ENCODE measurements at regions not wholly inside any gene's neighbourhood (a gene's known extent, or its start where the extent isn't known, plus 50 kb on each side); places are given as distances from the start of the nearest gene placed in this dataset.
A peak's percentile ranks its signal among the peaks of the same experiment; 100 is the strongest.

DNA sequence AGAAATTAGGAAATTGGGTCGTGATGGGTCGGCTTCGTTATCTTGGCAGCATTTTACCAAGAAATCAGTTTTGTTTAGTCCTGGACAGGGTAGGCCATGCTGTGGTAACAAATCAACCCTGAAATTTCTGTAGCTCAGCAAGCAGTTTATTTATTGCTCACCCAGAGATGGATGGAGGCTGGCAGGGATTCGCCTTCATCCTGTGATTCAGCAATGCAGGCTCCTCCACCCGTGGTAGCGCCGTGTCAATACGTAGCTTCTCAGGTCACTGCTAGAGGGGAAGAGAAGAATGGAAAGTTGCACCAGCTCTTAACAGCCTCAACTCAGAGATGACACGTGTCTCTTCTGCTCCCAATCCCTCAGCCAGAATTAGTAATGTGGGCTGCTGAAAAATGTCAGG, 157.0 kb upstream of the SGK1 start:
- Histone ChIP-seq H3K36me3 (ENCODE audit: control insufficient read depth in 2 of 2, extremely low read depth in 1 of 2, insufficient read depth in 2 of 2, low read length in 2 of 2) (no peaks in the 10 kb centered on the region), H3K27me3 (ENCODE audit: control insufficient read depth in 2 of 2, insufficient read depth in 2 of 2, low read length in 2 of 2) (no peaks in the 10 kb centered on the region), H3K9ac (replicated peaks; ENCODE audit: extremely low read depth, insufficient read depth, low read length) (no peak overlapping the region), H4K20me1 (replicated peaks; ENCODE audit: control insufficient read depth, extremely low read depth, insufficient read depth, low read length) (no peaks in the 10 kb centered on the region), H3K9me1 (replicated peaks; ENCODE audit: control insufficient read depth, extremely low read depth, insufficient read depth, low read length) (no peaks in the 10 kb centered on the region), H3K4me3 (replicated peaks in 1 of 3; ENCODE audit: insufficient read depth in 1 of 3, low read depth in 1 of 3, low read length in 3 of 3) (no peak overlapping the region), H3K9me3 (replicated peaks; ENCODE audit: control insufficient read depth, insufficient read depth, low read length) (no peaks in the 10 kb centered on the region), H3K27ac (ENCODE audit: insufficient read depth, low read depth, low read length) (no peak overlapping the region), H3K4me1 (ENCODE audit: control insufficient read depth, extremely low read depth, insufficient read depth, low read length) (no peaks in the 10 kb centered on the region), H2AFZ (ENCODE audit: low read depth, low read length) (no peak overlapping the region), H3K4me2 (ENCODE audit: insufficient read depth, low read length) (no peak overlapping the region), H3K79me2 (ENCODE audit: control insufficient read depth, insufficient read depth, low read length) (no peaks in the 10 kb centered on the region)
- POLR2A ChIA-PET = no interaction called here
- no peak for TF ChIP-seq GATA2 (IDR thresholded peaks at IDR 0.05; ENCODE audit: insufficient read depth, insufficient read length, low read depth, low read length)
- no peak for TF ChIP-seq EZH2 (IDR thresholded peaks at IDR 0.05; ENCODE audit: borderline replicate concordance, low read depth, low read length, severe bottlenecking)
- TF ChIP-seq MYC (IDR thresholded peaks at IDR 0.05; ENCODE audit: low read depth, low read length) = no peak
- no peak for TF ChIP-seq FOS (IDR thresholded peaks at IDR 0.05; ENCODE audit: borderline replicate concordance, insufficient read depth, low read length)
- intact Hi-C loops (cut with micrococcal nuclease) (no loop called here), dilution Hi-C loops (cut with MboI; ENCODE audit: extremely low pct_ligation_motif_present, low sequenced_read_pairs) (no loop called here)
- CTCF ChIA-PET = interaction anchor here (1.2 kb wide), 1 partner anchor 348 kb away, joined by 3 read pairs; no protein-coding TSS in a partner anchor
- DNase-seq (ENCODE audit: low read depth, low spot score) (no peak), FAIRE-seq (no peak)
- no TSS peak for BruUV-seq (replicated peaks)

GRCh38 chr6:134472661-134473060, 154.7 kb upstream of the SGK1 start:
- Histone ChIP-seq H3K4me2 (ENCODE audit: insufficient read depth, low read length) (no peak overlapping the region), H3K27me3 (ENCODE audit: control insufficient read depth in 2 of 2, insufficient read depth in 2 of 2, low read length in 2 of 2) (no peaks in the 10 kb centered on the region), H3K4me1 (ENCODE audit: control insufficient read depth, extremely low read depth, insufficient read depth, low read length) (peaks cover 3% of the 10 kb centered on the region), H3K36me3 (ENCODE audit: control insufficient read depth in 2 of 2, extremely low read depth in 1 of 2, insufficient read depth in 2 of 2, low read length in 2 of 2) (no peaks in the 10 kb centered on the region), H3K9me3 (replicated peaks; ENCODE audit: control insufficient read depth, insufficient read depth, low read length) (no peaks in the 10 kb centered on the region), H3K9me1 (replicated peaks; ENCODE audit: control insufficient read depth, extremely low read depth, insufficient read depth, low read length) (no peaks in the 10 kb centered on the region), H3K27ac (ENCODE audit: insufficient read depth, low read depth, low read length) (no peak overlapping the region), H3K79me2 (ENCODE audit: control insufficient read depth, insufficient read depth, low read length) (no peaks in the 10 kb centered on the region), H3K9ac (replicated peaks; ENCODE audit: extremely low read depth, insufficient read depth, low read length) (no peak overlapping the region), H3K4me3 (replicated peaks in 1 of 3; ENCODE audit: insufficient read depth in 1 of 3, low read depth in 1 of 3, low read length in 3 of 3) (no peak overlapping the region), H4K20me1 (replicated peaks; ENCODE audit: control insufficient read depth, extremely low read depth, insufficient read depth, low read length) (no peaks in the 10 kb centered on the region), H2AFZ (ENCODE audit: low read depth, low read length) (peak overlapping the region; percentile 24)
- intact Hi-C loops (cut with micrococcal nuclease) = no loop called here
- ChIA-PET CTCF (no interaction called here), POLR2A (no interaction called here)
- BruUV-seq (replicated peaks) = no TSS peak
- TF ChIP-seq JUN (IDR thresholded peaks at IDR 0.05; ENCODE audit: borderline replicate concordance, insufficient read depth, insufficient read length, low read depth) = no peak
- TF ChIP-seq GATA2 (IDR thresholded peaks at IDR 0.05; ENCODE audit: insufficient read depth, insufficient read length, low read depth, low read length) = no peak
- TF ChIP-seq FOS (IDR thresholded peaks at IDR 0.05; ENCODE audit: borderline replicate concordance, insufficient read depth, low read length) = no peak
- no peak for TF ChIP-seq MAX (IDR thresholded peaks at IDR 0.05; ENCODE audit: insufficient read depth, insufficient read length)
- TF ChIP-seq POLR2A (IDR thresholded peaks at IDR 0.05; ENCODE audit: low read depth, low read length) = no peak
- no peak for TF ChIP-seq EZH2 (IDR thresholded peaks at IDR 0.05; ENCODE audit: borderline replicate concordance, low read depth, low read length, severe bottlenecking)
- no peak for TF ChIP-seq MYC (IDR thresholded peaks at IDR 0.05; ENCODE audit: low read depth, low read length)
- no peak for TF ChIP-seq POLR2AphosphoS5 (IDR thresholded peaks at IDR 0.05; ENCODE audit: insufficient read depth, low read depth, low read length)
- no peak for TF ChIP-seq CTCF (IDR thresholded peaks at IDR 0.05; ENCODE audit: extremely low read depth in 1 of 2, insufficient read depth in 1 of 2, low read depth in 1 of 2, low read length in 2 of 2)
- no peak for DNase-seq (ENCODE audit: low read depth, low spot score)
- FAIRE-seq = peak; percentile 55
- dilution Hi-C loops (cut with MboI; ENCODE audit: extremely low pct_ligation_motif_present, low sequenced_read_pairs) = no loop called here

Data from endothelial cell of umbilical vein (primary cell).